ENCODE measurements at regions not wholly inside any gene's neighbourhood (a gene's known extent, or its start where the extent isn't known, plus 50 kb on each side); places are given as distances from the start of the nearest gene placed in this dataset.

DNA sequence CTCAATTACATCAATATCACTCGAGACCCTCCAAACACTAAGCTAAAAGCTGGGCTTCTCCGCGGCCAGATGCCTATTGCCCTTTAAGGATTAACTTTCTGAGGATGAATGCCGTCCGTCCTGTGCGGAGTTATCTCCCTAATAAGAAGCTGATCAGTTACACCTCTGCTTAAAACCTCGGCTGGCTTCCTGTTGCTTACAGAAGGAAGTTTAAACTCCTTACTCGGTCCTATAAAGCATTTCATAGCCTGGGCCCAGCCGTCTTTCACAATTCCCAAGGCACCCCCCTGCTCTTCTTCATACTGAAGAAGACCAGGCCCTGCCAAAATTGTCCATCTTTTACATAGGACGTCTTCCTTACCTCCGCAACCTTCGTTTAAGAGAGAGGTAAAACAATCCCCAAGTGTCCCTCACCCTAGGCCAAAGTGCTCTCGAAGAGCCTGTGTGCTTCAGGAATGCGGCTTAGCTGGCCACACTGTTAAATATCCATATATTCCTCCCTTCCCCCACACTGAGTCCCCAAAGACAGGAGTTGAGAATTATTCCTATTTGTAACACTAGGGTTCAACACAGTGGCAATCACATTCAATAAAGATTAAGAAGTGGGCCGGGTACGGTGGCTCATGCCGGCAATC, 112.6 kb upstream of the IRX5 start:
- Mint-ChIP-seq H3K36me3 (no peaks in the 10 kb centered on the region), H3K9me3 (no peaks in the 10 kb centered on the region), H3K27ac (no peak overlapping the region)
- DNase-seq (ENCODE audit: low spot score in 2 of 2): no peak
- no peak for ATAC-seq

DNA sequence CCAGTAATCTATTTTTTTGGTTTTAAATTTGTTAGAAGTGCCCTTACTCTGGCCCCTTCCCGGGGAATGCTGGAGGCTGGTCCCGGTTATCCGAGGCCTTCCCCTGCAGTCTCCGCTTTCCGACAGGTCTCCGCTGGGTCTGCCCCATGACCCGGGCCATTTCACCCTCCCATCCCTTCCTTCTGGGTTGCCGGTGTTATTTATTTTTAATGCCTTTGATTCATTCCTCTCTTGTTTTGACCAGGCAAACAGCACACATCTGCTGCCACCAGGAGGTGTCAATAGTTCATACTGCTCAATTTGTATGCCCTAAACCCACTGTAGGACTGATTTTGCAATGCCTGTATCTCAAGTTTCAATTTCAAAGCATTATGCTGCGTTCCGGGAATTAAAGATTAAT, 113.2 kb upstream of the IRX5 start:
- Mint-ChIP-seq H3K36me3 (no peaks in the 10 kb centered on the region), H3K27ac (no peak overlapping the region), H3K9me3 (no peaks in the 10 kb centered on the region)
- DNase-seq (ENCODE audit: low spot score in 2 of 2) (no peak), ATAC-seq (no peak)

DNA sequence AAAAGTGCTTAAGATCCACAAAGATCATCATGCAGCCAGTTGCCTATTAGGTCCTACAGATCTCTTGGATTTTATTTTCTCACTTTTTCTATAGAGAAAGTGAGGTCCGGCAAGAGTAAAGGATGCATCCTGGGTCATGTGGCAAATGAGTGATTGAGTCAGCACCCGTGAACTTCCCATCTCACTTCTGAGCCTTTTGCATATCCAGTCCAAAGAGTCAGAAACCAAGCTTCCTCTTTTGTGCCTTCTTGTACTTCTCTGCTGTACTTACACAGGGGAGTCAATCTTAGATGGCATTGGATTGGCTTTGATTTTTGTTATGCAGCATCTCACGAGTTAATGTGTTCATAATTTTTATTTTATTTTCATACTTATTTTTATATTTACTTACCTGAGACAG, 114.2 kb upstream of the IRX5 start:
- no peak for ATAC-seq
- H3K36me3 Mint-ChIP-seq: no peaks in the 10 kb centered on the region
- no peaks in the 10 kb centered on the region for H3K9me3 Mint-ChIP-seq
- H3K27ac Mint-ChIP-seq: no peak overlapping the region
- DNase-seq (ENCODE audit: low spot score in 2 of 2): no peak

DNA sequence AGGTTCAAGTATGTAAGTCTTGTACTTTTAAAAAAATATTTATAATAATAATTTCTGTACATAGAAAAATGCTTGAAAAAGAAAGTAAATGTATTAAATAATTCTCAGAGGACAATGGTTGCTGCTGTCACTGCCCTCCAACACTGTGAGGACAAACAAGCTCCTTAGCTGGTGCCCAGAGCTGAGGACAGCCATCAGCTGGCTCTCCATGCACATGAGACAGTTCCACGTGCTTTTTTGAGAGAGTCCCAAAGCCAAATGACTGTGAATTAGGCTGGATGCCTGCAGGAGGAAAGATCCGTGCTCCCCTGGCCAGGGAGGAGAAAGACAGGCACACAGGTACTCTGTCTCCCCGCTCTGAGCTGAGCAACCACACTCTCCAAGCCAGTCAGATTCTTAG, 115.5 kb upstream of the IRX5 start:
- H3K36me3 Mint-ChIP-seq: no peaks in the 10 kb centered on the region
- DNase-seq (ENCODE audit: low spot score in 2 of 2): no peak

DNA sequence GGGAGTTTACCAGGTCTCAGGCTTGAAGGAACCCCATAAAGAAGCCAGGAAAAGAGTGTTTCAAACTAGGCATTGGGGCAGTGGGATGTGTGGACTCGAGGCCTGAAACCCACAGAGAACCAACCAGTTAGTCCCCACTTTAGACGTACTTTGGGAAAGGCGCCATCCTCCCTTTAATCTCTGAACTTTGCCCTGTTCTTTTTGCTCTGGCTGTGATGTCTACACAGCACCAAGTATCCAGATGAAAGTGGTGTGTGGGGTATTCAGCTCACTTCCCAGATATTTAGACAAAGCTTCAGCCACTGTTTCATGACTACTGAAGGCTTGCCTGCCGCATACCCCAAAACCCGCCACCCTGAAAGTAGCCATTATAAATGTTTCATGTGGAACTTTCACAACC, 116.9 kb upstream of the IRX5 start:
- ATAC-seq (no peak), DNase-seq (ENCODE audit: low spot score in 2 of 2) (no peak)
- no peak overlapping the region for H3K27ac Mint-ChIP-seq
- H3K9me3 Mint-ChIP-seq: peaks cover 0 to 5% of the 10 kb centered on the region in 2 donors
- H3K36me3 Mint-ChIP-seq: no peaks in the 10 kb centered on the region

More for the DNA sequence above, 115.5 kb upstream of the IRX5 start:
- no peak for ATAC-seq
- Mint-ChIP-seq H3K27ac (no peak overlapping the region), H3K9me3 (no peaks in the 10 kb centered on the region)

DNA sequence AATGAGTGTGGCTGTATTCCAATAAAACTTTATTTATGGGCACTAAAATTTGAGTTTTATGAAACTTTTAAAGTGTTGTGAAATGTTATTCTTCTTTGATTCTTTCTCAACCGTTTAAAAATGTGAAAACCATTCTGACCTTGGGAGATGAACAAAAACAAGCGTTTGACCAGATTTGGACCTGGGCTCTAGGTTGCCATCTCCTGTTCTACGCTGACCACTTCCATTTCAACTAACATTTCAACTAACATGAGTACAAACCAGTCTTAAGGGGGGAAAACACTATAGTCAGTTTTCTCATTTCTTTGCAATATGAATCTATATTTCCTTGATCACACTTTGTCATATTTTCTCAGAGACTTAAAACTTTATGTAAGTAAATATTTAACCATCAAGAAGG, 118.4 kb upstream of the IRX5 start:
- DNase-seq (ENCODE audit: low spot score in 2 of 2): no peak
- Mint-ChIP-seq H3K9me3 (peaks cover 0 to 5% of the 10 kb centered on the region in 2 donors), H3K27ac (no peak overlapping the region), H3K36me3 (no peaks in the 10 kb centered on the region)
- no peak for ATAC-seq

DNA sequence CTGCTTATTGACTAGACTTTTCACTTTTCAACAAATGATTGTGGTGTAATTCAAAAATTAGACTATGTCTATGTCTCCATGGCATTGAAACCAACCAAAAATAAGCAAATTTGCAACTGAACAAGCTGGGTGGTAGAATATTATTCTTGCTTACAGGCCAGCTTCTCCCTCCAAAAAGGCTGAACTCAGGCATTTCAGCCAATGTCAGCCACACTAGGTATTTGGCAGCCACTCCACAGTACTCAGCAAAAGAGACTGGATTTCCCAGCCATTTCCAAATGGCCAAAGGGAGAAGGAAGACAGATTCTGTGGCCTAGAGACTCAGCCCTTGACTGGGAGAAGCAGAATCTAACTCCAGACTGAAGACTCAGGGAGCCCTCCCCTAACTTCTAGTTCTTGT, 121.8 kb upstream of the IRX5 start:
- ATAC-seq: no peak
- DNase-seq (ENCODE audit: low spot score in 2 of 2): no peak
- H3K27ac Mint-ChIP-seq: no peak overlapping the region
- no peaks in the 10 kb centered on the region for H3K36me3 Mint-ChIP-seq
- H3K9me3 Mint-ChIP-seq: peaks cover 0 to 5% of the 10 kb centered on the region in 2 donors

DNA sequence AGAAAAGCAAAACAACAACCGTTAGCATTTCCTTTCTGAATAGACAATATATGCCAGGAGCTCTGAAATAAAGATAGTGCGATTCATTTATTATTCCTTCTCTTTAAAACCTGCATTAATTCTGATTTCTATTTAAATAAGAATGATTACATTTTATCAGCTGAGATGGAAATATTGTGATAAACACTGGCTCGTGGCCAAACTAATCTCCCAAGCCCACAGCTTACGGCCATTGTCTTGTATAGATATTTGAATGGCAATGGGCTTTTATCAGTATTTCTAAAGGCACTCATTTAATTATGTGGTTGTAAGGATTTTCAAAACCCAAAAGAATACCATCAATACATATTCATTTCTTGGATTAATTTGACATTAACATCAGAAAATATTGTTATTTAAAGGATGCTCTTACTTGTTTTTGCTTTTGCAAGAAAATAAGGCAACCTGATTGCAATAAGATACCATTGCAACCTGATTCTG, 123.7 kb upstream of the IRX5 start:
- H3K36me3 Mint-ChIP-seq: no peaks in the 10 kb centered on the region
- ATAC-seq: no peak
- H3K9me3 Mint-ChIP-seq: peaks cover 5 to 9% of the 10 kb centered on the region in 2 donors
- DNase-seq (ENCODE audit: low spot score in 2 of 2): no peak
- no peak overlapping the region for H3K27ac Mint-ChIP-seq

DNA sequence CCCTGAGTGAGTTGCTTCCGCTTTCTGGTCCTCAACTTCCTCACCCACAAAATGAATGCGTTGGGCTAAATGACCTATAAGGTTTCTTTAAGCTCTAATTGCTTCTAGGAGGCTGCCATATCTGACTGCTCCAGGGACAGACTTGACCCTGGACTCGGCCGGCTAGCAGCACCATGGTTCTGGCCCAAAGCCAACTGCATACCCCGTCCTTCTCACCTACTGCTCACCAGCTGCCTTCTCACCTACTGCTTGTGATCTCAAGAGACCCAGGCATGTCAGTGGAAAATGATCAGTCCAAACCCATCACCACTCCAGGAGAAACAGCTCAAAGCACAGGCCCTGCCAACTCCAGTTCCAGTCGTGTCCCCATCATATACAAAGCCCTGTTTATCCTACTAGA, 124.3 kb upstream of the IRX5 start:
- Mint-ChIP-seq H3K27ac (no peak overlapping the region), H3K36me3 (no peaks in the 10 kb centered on the region), H3K9me3 (peaks cover 5 to 9% of the 10 kb centered on the region in 2 donors)
- DNase-seq (ENCODE audit: low spot score in 2 of 2) (no peak), ATAC-seq (no peak)

DNA sequence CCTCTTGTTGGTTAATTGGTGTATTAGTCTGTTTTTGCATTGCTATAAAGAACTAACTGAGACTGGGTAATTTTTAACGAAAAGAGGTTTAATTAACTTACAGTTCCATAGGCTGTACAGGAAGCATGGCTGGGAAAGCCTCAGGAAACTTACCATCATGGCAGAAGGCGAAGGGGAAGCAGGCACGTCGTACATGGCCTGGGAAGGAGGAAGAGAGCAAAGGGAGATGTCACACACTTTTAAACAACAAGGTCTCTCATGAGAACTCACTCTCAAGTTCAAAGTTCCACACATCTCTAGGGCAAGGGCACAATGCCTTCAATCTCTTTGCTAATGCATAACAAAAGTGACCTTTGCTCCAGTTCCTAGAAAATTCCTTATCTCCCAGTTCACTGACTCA, 125.0 kb upstream of the IRX5 start:
- ATAC-seq (no peak), DNase-seq (ENCODE audit: low spot score in 2 of 2) (no peak)
- no peak overlapping the region for H3K27ac Mint-ChIP-seq
- H3K36me3 Mint-ChIP-seq: no peaks in the 10 kb centered on the region
- H3K9me3 Mint-ChIP-seq: peaks cover 6 to 10% of the 10 kb centered on the region in 2 donors

DNA sequence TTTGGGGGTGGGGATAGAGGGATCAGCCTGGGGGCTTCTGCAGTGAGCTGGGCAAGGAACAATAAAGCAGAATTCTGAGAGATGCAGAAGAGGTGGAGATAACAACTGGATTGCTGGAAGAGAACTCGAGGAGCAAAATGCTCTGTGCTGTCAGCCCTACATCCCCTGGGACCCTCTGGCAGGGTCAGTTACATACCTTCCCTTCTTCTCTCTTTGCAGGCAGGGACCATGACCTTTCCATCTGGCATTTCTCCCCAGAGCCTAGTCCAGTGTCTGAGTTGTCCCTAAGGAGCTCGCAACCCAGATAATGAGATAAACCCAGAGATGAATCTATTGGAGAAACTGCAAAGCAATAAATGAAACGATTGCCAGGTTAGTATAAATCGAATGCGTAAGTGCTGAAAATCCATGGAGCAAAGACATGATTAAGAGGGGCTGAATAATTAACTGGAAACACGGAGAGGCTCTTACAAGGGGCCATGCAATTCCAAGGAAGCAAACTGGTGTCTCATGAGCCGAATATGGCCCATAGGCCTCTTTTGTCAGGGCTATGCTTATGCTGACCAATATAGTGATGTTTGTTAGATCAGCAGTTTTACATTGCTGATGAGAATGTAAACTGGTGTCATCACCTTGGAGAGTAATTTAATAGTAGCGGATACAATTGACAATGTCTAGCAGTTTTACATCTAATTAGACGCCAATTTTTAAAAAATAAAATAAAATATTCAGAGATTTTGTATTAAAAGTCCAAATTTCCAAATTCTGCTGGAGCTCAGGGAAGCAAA, 129.4 kb upstream of the IRX5 start:
- Mint-ChIP-seq H3K27ac (no peak overlapping the region), H3K9me3 (peaks cover 22% of the 10 kb centered on the region in 2 donors), H3K36me3 (peaks cover 5 to 11% of the 10 kb centered on the region in 2 donors)
- ATAC-seq (no peak), DNase-seq (ENCODE audit: low spot score in 2 of 2) (no peak)

DNA sequence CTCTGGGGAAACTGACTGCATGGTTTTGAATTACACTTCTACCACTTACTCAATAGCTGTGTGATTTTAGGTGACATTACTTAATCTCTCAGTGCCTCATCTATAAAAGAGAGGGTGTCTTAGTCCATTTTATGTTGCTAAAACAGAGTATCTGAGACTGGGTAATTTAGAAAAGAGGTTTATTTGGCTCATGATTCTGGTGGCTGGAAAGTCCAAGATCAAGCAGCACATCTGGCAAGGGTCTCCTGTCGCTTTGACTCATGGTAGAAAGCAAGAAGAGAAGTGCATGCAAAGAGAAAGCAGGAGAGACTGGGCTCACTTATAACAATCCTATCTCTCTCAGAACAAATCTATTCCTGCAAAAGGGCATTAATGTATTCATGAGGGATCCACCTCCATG, 132.4 kb upstream of the IRX5 start:
- H3K27ac Mint-ChIP-seq: no peak overlapping the region
- DNase-seq (ENCODE audit: low spot score in 2 of 2): no peak
- H3K9me3 Mint-ChIP-seq: peaks cover 22% of the 10 kb centered on the region in 2 donors
- ATAC-seq: no peak
- peaks cover 5 to 11% of the 10 kb centered on the region in 2 donors for H3K36me3 Mint-ChIP-seq

DNA sequence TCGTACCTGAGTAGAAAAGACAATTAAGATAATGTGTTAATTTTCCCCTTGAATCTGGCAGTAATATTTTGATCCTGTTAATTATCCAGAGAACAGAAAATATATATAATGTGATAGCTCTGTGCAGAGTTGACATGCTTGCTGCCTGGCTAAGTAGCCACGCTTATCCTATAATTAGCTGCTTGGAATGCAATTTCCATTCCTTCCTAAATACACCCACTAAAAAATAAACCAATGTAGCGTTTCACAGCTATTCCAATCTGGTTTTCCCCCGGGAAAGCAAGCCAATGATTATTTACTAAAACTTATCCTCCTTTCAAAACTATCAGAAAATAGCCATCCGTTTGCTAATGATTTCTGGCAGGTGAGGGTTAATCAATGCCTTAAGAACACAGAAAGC, 134.5 kb upstream of the IRX5 start:
- H3K27ac Mint-ChIP-seq: no peak overlapping the region
- peaks cover 17% of the 10 kb centered on the region in 2 donors for H3K9me3 Mint-ChIP-seq
- DNase-seq (ENCODE audit: low spot score in 2 of 2) (no peak), ATAC-seq (no peak)
- peaks cover 5 to 11% of the 10 kb centered on the region in 2 donors for H3K36me3 Mint-ChIP-seq

DNA sequence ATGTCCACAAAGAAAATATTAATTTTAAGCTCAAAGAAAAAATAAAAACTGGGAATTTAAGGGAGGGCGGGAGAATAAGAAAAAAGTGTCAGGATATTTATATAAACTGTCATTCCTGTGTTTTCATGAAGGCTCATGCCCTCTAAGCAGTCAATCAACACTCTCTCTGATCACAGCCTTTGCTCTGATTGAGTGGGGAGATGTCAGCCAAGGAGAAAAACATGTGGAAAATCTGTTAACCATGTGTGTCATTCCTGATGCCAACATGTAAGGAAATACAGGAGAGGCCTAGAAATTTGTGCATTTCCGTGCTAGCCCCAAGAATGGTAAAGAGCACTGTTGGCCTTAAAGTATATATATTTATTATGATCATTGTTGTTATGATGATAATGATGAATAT, 137.9 kb upstream of the IRX5 start:
- DNase-seq (ENCODE audit: low spot score in 2 of 2) (no peak), ATAC-seq (no peak)
- H3K9me3 Mint-ChIP-seq: no peaks in the 10 kb centered on the region

DNA sequence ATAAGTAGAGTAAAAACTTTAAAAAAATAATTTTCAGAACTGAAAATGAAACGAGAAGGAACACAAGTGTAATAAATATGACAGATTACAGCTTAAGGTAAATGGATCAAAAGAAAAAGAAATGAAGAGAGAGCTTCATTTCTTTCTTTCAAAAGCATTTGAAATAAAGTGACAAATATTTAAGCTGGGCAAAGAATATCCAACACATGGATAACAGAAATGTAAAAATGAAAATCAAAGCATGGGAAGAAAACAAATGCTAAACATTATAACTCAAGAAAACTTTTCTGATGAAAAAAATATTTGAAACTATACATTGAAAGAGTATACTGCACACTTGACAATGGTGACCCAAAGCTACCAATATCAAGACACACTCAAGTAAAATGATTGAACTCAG, 143.6 kb upstream of the IRX5 start:
- Mint-ChIP-seq H3K36me3 (peaks cover 0 to 7% of the 10 kb centered on the region in 2 donors), H3K27ac (no peak overlapping the region), H3K9me3 (peaks cover 11 to 15% of the 10 kb centered on the region in 2 donors)
- ATAC-seq (no peak), DNase-seq (ENCODE audit: low spot score in 2 of 2) (no peak)

More for the DNA sequence above, 137.9 kb upstream of the IRX5 start:
- H3K36me3 Mint-ChIP-seq: no peaks in the 10 kb centered on the region
- no peak overlapping the region for H3K27ac Mint-ChIP-seq

DNA sequence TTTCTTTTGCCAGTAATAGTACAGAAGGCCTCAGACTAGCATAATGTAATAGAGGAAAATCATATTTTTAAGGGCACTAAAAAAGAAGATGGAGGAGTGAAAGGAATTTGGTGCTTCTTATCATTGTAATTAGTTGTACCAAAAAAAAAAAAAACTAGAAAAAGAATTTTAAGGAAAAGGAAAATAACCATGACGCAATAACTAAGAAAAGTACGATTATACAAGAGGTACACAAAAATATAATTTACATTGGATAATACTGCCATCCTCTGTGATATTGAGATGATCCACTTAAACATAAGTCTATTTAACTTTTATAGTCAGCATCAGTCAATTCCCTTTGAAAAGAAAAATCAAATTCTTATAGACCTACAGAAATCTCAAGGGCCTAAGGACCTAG, 146.7 kb upstream of the IRX5 start:
- Mint-ChIP-seq H3K36me3 (peaks cover 0 to 7% of the 10 kb centered on the region in 2 donors), H3K9me3 (peaks cover 11 to 15% of the 10 kb centered on the region in 2 donors), H3K27ac (no peak overlapping the region)
- ATAC-seq: no peak
- no peak for DNase-seq (ENCODE audit: low spot score in 2 of 2)

DNA sequence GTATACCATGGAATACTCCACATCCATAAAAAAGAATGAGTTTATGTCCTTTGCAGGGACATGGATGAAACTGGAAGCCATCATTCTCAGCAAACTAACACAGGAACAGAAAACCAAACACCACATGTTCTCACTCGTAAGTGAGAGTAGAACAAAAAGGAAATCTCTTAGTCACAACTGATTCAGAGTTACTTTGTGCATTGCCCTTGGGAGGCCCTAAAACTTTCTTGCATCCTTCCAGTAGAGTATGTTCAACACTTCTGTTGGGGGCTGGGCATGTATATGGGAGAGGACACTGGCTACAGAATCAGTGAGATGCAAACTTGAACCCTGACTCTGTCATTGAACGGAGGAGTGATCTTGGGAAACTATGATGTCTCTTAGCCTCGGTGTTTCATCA, 147.4 kb upstream of the IRX5 start:
- no peak for DNase-seq (ENCODE audit: low spot score in 2 of 2)
- H3K9me3 Mint-ChIP-seq: peaks cover 11 to 15% of the 10 kb centered on the region in 2 donors
- peaks cover 0 to 7% of the 10 kb centered on the region in 2 donors for H3K36me3 Mint-ChIP-seq
- ATAC-seq: no peak
- H3K27ac Mint-ChIP-seq: no peak overlapping the region

DNA sequence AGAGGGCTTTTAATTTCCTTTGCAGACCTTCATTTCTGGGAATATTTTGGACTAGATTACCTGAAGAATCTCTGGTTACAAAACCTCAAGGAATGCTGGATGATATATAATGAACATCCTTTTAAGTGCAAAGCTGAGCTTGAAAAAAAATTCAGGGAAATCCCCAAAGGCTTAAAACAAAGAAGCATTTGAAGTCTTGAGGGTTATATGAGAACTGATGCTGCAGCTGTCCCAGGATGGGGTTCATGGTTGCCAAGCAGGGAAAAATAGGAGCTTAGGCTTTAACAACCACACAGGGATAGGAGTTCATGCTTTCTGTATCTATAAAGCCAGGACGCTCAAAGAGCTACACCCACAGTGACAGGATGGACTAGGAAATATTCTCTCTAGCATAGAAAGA, 150.4 kb upstream of the IRX5 start:
- H3K27ac Mint-ChIP-seq: no peak overlapping the region
- H3K9me3 Mint-ChIP-seq: peaks cover 0 to 4% of the 10 kb centered on the region in 2 donors
- DNase-seq (ENCODE audit: low spot score in 2 of 2) (no peak), ATAC-seq (no peak)
- peaks cover 0 to 3% of the 10 kb centered on the region in 2 donors for H3K36me3 Mint-ChIP-seq

Data from activated naive CD4-positive, alpha-beta T cell treated with anti-CD3 and anti-CD28 coated beads, Interleukin-2, amount 50 U/mL, for 72 hours (primary cell).